ENCODE measurements at regions not wholly inside any gene's neighbourhood (a gene's known extent, or its start where the extent isn't known, plus 50 kb on each side); places are given as distances from the start of the nearest gene placed in this dataset.
A peak's percentile ranks its signal among the peaks of the same experiment; 100 is the strongest.
"Not testable (repeated sequence)": the region's sequence is repeated elsewhere in the genome, so short reads cannot be mapped to it uniquely, and the experiment has no call there.

DNA sequence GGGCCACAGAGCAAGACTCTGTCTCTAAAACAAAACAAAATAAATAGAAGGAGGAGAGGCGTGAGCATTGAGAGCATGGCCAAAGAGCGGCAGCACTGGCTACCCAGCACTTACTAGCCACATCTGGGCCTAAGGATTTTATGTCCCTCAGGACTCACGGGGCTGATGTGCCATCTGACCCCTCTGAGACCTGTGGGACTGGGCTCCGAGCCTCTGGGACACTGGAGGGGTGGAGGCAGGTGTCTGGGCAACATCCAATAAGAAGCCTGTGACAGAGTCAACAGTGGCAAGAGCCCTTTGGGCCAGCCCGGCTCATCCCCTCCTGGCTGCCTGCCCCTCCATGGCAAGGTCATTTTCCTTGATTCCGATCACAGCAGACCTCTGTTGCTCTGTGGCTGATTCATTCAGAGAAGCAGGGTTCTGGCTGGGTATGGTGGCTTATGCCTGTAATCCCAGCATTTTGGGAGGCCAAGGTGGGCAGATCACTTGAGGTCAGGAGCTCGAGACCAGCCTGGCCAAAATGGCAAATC lies 60.7 kb downstream of the RRM2 start:
- DNase-seq (ENCODE audit: low read depth) = no peak

GRCh38 chr2:10184421-10184820 lies 61.9 kb downstream of the RRM2 start:
- no peak for DNase-seq (ENCODE audit: low read depth)

DNA sequence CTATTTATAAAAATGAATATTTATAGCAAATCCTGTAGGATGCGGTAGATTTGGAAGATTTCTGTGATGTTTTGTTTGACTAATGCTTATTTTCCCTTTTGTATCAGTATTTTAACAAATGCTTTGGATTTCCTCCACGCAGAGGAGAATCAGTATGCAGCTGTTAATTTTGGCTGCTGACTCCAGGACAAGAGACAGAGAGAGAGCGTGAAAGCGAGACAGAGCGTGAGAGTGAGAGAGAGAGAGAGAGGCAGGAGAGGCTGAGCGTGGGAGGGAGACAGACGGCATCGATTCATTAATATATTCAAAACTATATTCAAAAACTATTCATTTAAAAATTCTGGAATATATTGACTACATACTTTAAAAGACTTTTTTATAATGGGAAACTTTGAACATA lies 62.5 kb downstream of the RRM2 start:
- no peak for DNase-seq (ENCODE audit: low read depth)

DNA sequence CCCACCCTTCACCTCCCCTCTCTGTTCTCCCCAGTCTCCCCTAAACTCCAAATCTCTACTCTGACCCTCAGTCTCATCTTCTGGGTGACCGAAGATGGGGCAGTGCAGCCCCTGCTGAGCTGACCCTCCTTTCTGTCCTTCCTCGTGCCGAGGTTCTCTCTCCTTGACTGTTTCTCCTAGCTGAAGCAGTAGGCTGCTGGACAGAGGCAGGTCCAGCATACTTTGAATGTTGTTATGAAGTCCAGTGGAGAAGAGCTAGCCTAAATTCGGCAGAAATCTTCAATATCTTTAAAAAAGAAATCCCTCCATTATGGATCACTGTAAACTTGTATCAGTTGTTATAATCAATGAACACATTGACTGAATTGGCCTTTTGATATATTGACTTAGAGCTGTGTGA lies 63.2 kb downstream of the RRM2 start:
- DNase-seq (ENCODE audit: low read depth) = no peak

DNA sequence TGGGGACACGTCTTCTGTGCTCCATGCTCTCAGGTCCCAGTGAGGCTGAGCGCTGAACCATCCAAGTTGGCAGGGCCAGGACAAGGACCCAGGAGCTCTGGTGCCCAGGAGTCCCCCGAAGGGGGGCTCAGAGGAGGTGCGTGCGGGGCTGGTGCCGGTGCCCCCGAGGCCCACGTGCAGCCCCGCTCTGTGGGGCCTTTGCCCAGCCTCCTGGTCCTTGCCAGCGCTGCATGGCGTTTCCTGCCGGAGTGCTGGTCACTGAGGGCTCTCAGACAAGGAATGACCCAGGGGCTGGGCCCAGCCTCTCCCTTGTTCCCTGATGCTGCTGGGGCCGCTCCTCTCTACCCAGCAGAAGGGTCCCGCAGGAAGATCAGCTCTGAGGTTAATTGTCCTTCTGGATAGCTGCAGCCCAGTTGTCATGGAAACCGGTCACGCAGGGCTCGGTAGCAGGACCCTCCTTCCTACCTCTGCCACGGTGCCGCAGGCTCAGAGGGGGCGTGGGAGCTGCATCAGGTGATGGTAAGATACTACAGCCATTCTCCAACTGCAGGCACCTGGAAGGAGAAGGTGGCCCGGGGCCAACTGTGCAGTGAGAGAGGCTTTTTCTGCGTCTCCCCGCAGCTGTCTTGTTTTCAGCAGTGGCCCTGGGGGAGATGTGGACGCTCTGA lies 64.5 kb downstream of the RRM2 start:
- no peak for DNase-seq (ENCODE audit: low read depth)

DNA sequence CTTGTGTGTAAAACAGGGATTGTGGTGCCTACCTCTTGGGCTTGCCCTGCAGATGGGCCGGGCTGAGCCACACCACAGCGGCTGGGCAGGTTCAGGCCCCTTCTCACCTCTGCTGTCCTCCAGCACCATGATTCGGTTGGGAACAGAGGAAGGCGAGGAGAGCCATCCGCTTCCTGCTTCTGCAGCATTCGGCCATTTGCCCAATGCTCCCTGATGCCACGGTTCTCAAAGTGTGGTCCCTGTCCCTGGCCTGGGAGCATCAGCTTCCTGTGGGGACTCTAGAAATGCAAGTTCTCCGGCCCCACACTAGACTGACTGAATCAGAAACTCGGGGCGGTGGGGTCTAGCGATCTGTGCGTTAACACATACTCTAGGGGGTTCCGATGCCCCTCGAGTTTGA lies 65.1 kb downstream of the RRM2 start:
- DNase-seq (ENCODE audit: low read depth) = no peak

- no peak for DNase-seq (ENCODE audit: low read depth)
These were observed 65.7 kb downstream of the RRM2 start for GRCh38 chr2:10188211-10188610.

DNA sequence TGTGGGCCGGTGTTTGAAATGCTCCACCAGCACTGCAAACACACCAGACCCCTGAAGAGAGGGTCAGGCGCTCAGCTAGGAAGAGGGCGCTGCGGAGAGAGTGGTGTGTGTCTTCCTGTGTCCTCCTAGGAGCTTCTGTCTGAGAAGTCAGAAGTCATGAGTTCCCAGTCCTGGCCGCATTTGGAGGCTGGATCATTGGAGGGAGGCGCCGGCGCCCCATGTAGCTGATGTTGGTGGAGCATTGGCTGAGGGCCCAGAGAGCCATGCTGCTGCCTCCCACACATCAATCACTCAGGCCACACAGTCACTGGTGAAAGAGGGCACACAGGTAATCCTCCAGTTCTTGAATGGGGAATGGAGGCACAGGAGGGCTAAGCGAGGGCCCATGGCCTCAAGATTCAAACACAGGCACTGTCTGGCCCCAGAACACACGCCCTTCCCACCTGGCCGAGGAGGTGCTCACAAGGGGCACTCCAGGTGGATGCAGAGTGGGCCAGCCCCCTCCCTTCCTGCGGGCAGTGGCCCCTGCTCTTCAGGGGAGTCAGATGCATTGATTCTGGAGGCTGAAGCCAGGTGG lies 66.3 kb downstream of the RRM2 start:
- DNase-seq (ENCODE audit: low read depth) = no peak

DNA sequence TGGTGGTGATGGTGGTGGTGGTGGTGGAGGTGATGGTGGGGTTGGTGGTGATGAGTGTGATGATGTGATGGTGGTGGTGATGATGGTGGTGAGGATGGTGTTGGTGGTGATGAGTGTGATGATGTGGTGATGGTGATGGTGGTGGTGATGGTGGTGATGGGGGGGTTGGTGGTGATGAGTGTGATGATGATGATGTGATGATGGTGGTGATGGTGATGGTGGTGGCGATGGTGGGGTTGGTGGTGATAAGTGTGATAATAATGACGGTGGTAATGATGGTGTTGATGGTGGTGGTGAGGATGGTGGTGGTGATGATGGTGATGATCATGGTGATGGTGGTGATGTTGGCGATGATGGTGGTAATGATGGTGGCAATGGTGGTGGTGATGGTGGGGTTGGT lies 67.7 kb downstream of the RRM2 start:
- no peak for DNase-seq (ENCODE audit: low read depth)

GRCh38 chr2:10190737-10191532 lies 68.4 kb downstream of the RRM2 start:
- no peak for DNase-seq (ENCODE audit: low read depth)

- no peak for DNase-seq (ENCODE audit: low read depth)
These were observed 69.0 kb downstream of the RRM2 start for GRCh38 chr2:10191554-10191953.

- DNase-seq (ENCODE audit: low read depth) = no peak
These were observed 70.0 kb downstream of the RRM2 start for GRCh38 chr2:10192392-10193015.

GRCh38 chr2:10193276-10193795 lies 70.8 kb downstream of the RRM2 start:
- no peak for DNase-seq (ENCODE audit: low read depth)

DNA sequence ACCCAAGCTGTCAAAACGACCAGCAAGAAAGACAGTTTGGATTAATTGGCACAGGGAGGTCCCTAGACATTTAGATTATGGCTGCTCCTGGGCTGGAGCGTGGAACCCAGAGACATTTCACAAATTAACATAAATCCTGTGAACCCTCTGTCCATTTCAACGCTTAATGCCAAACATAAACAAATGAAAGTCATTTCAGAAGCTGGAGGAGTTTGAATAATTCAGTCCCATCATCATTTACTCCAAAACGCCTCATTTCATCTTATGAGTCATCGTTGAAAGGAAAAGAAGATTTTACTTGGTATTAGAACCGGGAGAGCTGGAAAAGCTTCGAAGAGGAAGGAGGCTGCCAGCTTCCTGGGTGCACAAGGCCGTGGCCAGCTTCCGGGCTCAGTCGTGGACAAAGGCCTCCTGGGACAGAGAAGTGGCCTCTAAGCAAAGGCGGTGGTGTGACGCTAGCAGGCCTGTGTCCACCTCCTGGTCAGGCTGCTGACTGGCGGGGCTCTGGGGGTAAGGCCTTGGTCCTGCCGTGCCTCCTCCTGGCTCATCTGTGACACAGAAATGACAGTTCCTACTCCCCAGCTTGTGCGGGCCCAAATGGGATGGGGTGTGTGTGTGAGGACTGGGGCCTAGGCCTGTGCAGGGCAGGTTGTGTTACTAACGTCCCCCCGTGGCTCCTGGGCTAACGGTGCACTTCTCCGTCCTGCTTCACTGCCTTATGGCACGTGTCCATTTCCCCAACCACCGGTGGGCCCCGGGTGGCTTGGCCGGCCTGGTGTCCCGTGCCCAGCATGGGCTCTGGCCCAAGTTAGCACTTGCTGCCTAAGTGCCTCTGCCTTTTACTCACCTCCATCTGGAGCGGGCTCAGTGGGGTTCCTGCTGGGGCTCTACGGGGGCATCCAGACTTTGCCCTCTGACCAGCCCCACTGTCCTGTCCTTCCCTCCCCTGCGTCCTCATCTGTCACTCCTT lies 71.6 kb downstream of the RRM2 start:
- DNase-seq (ENCODE audit: low read depth) = peak; percentile 17

DNA sequence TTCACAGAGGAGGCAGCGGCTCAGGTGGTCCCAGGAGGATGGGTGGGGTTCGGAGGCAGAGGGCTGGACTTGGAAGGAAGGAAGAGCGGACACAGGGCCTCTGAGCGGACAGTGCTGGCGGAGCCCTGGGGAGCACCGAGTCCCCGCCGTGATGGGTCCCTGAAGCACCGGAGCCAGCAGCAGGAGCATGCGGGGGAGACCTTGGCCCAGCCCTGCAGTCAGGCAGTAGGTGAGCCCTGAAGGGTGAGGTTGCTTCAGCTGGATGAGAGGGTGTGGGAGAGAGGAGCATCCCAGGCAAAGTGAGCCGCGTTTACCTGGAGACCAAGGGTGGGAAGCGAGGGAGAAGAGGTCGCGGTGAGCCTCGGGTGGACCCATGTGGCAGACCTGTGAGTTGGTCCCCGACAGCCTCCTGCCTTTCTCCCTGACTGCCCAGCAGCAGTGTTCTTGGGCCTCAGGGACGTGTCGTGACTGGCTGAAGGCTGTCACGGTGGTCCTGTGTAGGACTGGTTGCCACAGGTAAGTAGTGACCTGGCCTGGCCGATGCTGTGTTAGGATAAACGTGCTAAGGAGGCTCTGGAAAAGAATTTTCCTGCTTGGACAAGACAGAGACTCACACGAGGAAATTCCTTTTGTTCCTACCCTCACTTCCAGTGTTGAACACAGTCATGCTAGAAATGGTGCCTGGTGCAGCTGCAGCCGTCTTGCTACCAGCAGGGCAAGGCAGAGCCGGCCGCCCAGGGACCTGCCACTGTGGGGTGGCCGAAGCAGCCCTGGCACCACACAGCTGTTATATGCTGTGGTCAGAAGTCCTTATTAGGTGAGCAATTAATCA lies 73.0 kb downstream of the RRM2 start:
- DNase-seq (ENCODE audit: low read depth) = no peak

GRCh38 chr2:10196110-10196892 lies 73.8 kb downstream of the RRM2 start:
- DNase-seq (ENCODE audit: low read depth) = no peak

DNA sequence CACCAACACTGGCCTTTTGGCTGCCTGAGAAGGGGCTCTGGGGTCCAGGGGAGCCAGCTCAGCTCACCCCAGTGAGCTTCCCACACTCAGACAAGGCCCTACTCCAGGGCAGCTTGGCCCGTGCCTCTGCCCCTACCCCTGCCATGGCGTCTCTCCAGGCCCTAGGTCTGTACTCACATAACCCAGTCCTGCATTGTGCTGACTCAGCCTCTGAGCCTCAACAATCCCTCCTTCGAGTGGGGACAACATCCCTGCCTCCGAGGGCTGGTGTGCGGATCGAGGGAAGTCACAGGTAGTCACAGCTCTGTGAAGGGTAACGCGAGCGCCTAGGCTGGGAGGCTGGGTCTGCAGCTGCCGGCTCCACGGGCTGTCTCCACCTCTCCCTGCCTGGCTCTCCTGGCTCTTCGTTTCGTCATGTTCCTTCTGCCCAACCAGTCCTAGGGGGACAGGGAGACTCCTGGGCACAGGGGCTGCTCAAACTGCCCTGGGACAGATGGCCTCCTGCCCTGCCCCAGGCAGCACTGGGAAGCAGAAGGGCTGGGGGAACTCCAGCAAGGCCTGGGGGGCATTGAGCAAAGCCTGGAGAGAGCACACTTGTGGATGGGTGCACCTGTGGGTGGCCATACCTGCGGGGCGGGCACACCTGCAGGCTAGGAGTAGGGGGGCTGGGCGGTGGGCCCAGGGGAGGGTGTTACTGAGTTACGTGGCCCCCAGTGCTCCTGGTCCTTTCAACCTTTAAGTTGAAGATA lies 74.6 kb downstream of the RRM2 start:
- DNase-seq (ENCODE audit: low read depth) = no peak

- DNase-seq (ENCODE audit: low read depth) = no peak
These were observed 75.1 kb downstream of the RRM2 start for GRCh38 chr2:10197697-10198076.

DNA sequence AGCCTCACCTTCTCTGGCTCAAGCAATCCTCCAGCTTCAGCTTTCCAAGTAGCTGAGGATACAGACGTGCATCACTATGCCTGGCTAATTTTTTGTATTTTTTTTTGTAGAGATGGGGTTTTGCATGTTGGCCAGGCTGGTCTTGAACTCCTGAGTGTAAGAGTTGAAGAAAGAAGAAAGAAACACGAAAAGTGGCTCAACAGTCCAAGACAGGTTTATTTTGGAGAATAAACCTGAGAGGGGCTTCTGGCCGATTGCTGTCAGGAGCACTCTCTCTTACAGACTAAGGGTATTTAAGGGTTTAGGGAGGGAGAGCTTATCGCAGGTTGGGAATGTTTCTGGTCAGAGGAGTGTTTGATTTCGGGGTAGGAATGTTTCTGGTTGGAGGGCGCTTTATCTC lies 75.9 kb downstream of the RRM2 start:
- DNase-seq (ENCODE audit: low read depth) = not testable (repeated sequence)

Data from fibroblast of gingiva (primary cell).